ENCODE measurements at regions not wholly inside any gene's neighbourhood (a gene's known extent, or its start where the extent isn't known, plus 50 kb on each side); places are given as distances from the start of the nearest gene placed in this dataset.

- ATAC-seq = no peak
Measured at GRCh38 chr12:93136253-93137055, 207.4 kb upstream of the EEA1 start.

GRCh38 chr12:93137656-93138612 lies 208.8 kb upstream of the EEA1 start:
- peak; percentile 53 to 70 for ATAC-seq

GRCh38 chr12:93139028-93139665 lies 210.1 kb upstream of the EEA1 start:
- peak in 1 of 2 donors; percentile 24 for ATAC-seq

- ATAC-seq = no peak
Measured at GRCh38 chr12:93140325-93140724, 211.2 kb upstream of the EEA1 start.

- ATAC-seq = no peak
Measured at GRCh38 chr12:93140801-93141200, 211.7 kb upstream of the EEA1 start.

- ATAC-seq = no peak
Measured at GRCh38 chr12:93142881-93143280, 213.8 kb upstream of the EEA1 start.

- ATAC-seq = no peak
Measured at GRCh38 chr12:93144109-93144508, 215.0 kb upstream of the EEA1 start.

GRCh38 chr12:93145086-93145485 lies 216.0 kb upstream of the EEA1 start:
- no peak for ATAC-seq

GRCh38 chr12:93146263-93146939 lies 217.3 kb upstream of the EEA1 start:
- no peak for ATAC-seq

- no peak for ATAC-seq
Measured at GRCh38 chr12:93146970-93147369, 217.9 kb upstream of the EEA1 start.

- no peak for ATAC-seq
Measured at GRCh38 chr12:93148412-93148811, 219.3 kb upstream of the EEA1 start.

- no peak for ATAC-seq
Measured at GRCh38 chr12:93149229-93149628, 220.1 kb upstream of the EEA1 start.

GRCh38 chr12:93151079-93151762 lies 222.1 kb upstream of the EEA1 start:
- ATAC-seq = no peak

- no peak for ATAC-seq
Measured at GRCh38 chr12:93152617-93153016, 223.5 kb upstream of the EEA1 start.

GRCh38 chr12:93153321-93153720 lies 224.2 kb upstream of the EEA1 start:
- no peak for ATAC-seq

- ATAC-seq = no peak
Measured at GRCh38 chr12:93154096-93154728, 223.5 kb upstream of the NUDT4 start.

GRCh38 chr12:93154753-93155480 lies 222.8 kb upstream of the NUDT4 start:
- ATAC-seq = no peak

GRCh38 chr12:93156086-93156716 lies 221.5 kb upstream of the NUDT4 start:
- no peak for ATAC-seq

GRCh38 chr12:93157279-93157678 lies 220.4 kb upstream of the NUDT4 start:
- ATAC-seq = no peak

Measured in activated CD4-positive, CD25-positive, alpha-beta regulatory T cell treated with anti-CD3 and anti-CD28 coated beads, Interleukin-2, amount 50 U/mL, for 24 hours (primary cell).